ENCODE measurements at regions not wholly inside any gene's neighbourhood (a gene's known extent, or its start where the extent isn't known, plus 50 kb on each side); places are given as distances from the start of the nearest gene placed in this dataset.

DNA sequence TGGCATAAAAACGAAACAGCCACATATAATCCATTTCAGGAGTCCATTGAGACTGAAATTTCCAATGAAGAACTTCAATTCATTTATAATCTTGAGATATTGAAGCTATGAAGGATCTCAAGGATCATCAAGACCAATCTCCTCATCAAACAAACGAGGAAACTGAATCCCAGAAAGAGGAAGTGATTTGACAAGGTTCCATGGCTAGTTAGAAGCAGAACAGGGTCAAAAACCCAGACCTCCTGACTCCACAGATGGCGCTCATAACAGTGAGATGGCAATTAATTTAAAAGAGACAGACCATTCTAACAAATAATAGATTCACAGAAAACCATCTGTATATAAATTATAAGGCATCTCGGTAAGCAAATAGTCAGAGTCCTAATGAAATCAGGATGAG is 229.7 kb downstream of the KCTD12 start:
- no peak overlapping the region for H3K4me3 ChIP-seq (ENCODE audit: low read depth, low read length)
- no peak for DNase-seq (ENCODE audit: low read depth)
- TF ChIP-seq CTCF (conservative IDR thresholded peaks at IDR 0.05; ENCODE audit: low read depth, low read length): no peak

DNA sequence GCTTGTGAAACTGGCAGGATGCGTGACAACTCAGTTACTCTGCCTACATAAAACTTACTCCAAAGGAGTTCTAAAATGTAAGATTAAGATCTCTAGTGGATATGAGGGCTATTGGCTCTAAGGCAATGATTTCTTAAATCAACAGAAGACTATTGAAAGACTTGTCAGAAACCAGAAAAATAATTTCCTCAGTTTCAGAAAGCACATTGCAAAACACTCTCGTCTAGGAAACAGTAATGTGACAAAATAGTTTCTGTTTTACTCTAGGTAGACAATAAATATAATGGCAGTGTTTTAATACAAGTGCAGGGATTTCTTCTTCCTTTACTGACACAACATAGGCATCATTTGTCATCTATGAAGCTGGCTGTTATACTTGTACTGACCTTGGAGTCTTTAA is 230.1 kb downstream of the KCTD12 start:
- no peak for DNase-seq (ENCODE audit: low read depth)
- no peak for TF ChIP-seq CTCF (conservative IDR thresholded peaks at IDR 0.05; ENCODE audit: low read depth, low read length)
- H3K4me3 ChIP-seq (ENCODE audit: low read depth, low read length): no peak overlapping the region

GRCh38 chr13:76654263-76654662 is 231.9 kb downstream of the KCTD12 start:
- DNase-seq (ENCODE audit: low read depth): no peak
- no peak for TF ChIP-seq CTCF (conservative IDR thresholded peaks at IDR 0.05; ENCODE audit: low read depth, low read length)
- H3K4me3 ChIP-seq (ENCODE audit: low read depth, low read length): no peak overlapping the region

DNA sequence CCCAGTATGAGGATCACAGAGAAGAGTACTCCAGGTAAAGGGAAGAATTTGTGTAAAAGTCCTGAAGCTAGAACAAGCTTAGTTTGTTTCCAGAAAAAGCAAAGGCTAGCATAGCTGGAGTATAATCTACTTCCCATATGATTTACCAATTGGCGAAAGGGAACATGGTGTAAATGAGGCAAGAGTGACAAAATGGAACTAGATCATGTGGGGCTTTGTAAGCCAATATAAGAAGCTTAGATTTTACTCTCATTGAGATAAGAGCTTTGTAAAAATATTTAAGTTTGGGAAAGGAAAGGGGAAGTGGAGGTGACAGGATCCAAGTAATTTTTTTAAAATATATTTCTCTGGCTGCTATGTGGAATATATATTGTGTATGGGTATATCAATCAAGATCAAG is 234.9 kb downstream of the KCTD12 start:
- no peak overlapping the region for H3K4me3 ChIP-seq (ENCODE audit: low read depth, low read length)
- DNase-seq (ENCODE audit: low read depth): no peak
- TF ChIP-seq CTCF (conservative IDR thresholded peaks at IDR 0.05; ENCODE audit: low read depth, low read length): no peak

DNA sequence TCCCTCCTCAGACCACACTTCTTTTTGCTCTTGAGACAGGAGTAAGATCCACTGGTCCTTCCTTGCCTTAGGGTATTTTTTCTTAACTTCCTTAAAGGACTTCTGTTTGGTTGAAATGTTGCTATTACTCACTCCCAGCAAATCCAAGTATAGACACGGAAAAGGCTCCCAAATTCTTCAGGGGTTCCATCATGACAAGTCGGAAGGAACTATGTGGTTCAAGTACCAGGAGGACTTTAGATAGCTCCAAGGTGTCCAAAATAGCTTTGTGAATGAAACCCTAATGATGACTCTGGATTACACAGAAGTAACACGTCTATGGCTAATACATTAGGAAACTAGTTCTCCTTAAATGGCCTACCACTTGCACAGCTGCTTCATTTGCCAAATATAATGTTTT is 238.7 kb downstream of the KCTD12 start:
- TF ChIP-seq CTCF (conservative IDR thresholded peaks at IDR 0.05; ENCODE audit: low read depth, low read length): no peak
- no peak overlapping the region for H3K4me3 ChIP-seq (ENCODE audit: low read depth, low read length)
- no peak for DNase-seq (ENCODE audit: low read depth)

- H3K4me3 ChIP-seq (ENCODE audit: low read depth, low read length): no peak overlapping the region
- TF ChIP-seq CTCF (conservative IDR thresholded peaks at IDR 0.05; ENCODE audit: low read depth, low read length): no peak
- DNase-seq (ENCODE audit: low read depth): no peak
These were observed 239.3 kb downstream of the KCTD12 start for GRCh38 chr13:76646946-76647345.

DNA sequence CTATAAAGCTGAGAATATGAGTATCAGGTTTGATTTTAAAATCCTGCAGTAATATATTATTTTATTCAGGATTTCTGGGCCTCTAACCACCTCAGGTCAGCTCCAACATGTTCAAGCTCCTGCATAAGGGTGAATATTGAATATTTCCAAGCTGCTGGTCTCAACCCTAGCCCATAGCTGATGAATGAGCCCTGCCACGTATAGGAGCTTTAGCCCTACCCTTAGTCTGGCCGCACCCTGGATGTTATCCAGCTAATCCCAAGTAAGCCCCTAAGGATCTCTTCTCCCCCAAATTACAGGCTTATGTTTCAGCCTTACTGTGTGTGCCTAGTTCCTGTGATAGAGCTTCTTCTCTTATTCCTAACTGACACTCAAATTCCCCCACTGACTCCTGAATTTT is 240.6 kb downstream of the KCTD12 start:
- TF ChIP-seq CTCF (conservative IDR thresholded peaks at IDR 0.05; ENCODE audit: low read depth, low read length): no peak
- no peak overlapping the region for H3K4me3 ChIP-seq (ENCODE audit: low read depth, low read length)
- DNase-seq (ENCODE audit: low read depth): no peak
